Upper lobe of left lung (tissue), 6 donors: ENCODE measurements at regions not wholly inside any gene's neighbourhood (a gene's known extent, or its start where the extent isn't known, plus 50 kb on each side); places are given as distances from the start of the nearest gene placed in this dataset.
"Not testable (repeated sequence)": the region's sequence is repeated elsewhere in the genome, so short reads cannot be mapped to it uniquely, and the experiment has no call there.

ENCODE experiments used
- ATAC-seq, 2 donors: fragments of 200-7000 bp; cut with Tn5 transposase; one replicate each; pipeline ENCODE4 v1.9.1; 2022; ENCODE audit warnings: mild to moderate bottlenecking in 2 of 2, moderate library complexity in 2 of 2; ENCODE audit not compliant: low FRiP score in 2 of 2
- DNase-seq, 2 donors: peaks; one replicate each; pipeline ENCODE4 v3.0.0-alpha.2; 2019 to 2020
- H3K27ac ChIP-seq, 4 donors: fragments of 200-600 bp; sonication (generic); one replicate each; pipeline ENCODE4 v1.5.1; 2016 to 2019
- H3K27me3 ChIP-seq, 4 donors: fragments of 200-600 bp; sonication (generic); one replicate each; pipeline ENCODE4 v1.5.1; 2017 to 2019
- H3K36me3 ChIP-seq, 4 donors: fragments of 200-600 bp; sonication (generic); one replicate each; pipeline ENCODE4 v1.5.1; 2016 to 2019
- H3K4me1 ChIP-seq, 4 donors: fragments of 200-600 bp; sonication (generic); one replicate each; pipeline ENCODE4 v1.5.1; 2018 to 2019
- H3K4me3 ChIP-seq, 4 donors: fragments of 200-600 bp; sonication (generic); one replicate each; pipeline ENCODE4 v1.5.1; 2017 to 2019; ENCODE audit warnings: mild to moderate bottlenecking in 2 of 4, moderate library complexity in 1 of 4
- H3K9me3 ChIP-seq, 4 donors: fragments of 200-600 bp; sonication (generic); one replicate each; pipeline ENCODE4 v1.5.1; 2018 to 2019
- EP300 ChIP-seq, 4 donors: sonication (generic); formaldehyde crosslinking; IDR thresholded peaks; one replicate each; pipeline ENCODE4 v1.5.1; 2017; ENCODE audit warnings: antibody characterized with exemption in 4 of 4, control low read depth in 2 of 4
- POLR2A ChIP-seq, 4 donors: fragments of 450-650 bp; IDR thresholded peaks; one replicate each; pipeline ENCODE4 v1.5.1; 2016 to 2017; ENCODE audit warnings: antibody characterized with exemption in 4 of 4, mild to moderate bottlenecking in 2 of 4
- POLR2AphosphoS5 ChIP-seq, 2 donors: sonication (generic); formaldehyde crosslinking; IDR thresholded peaks; one replicate each; pipeline ENCODE4 v1.5.1; 2017; ENCODE audit warnings: antibody characterized with exemption in 2 of 2
- WGBS, 2 donors: methylation state at CpG; one replicate each; pipeline ENCODE4 v1.1.5; 2017 to 2018; 5-methylcytosine and 5-hydroxymethylcytosine counted together
- TF ChIP-seq, protein P1 (sequence below), 6 experiments: fragments of 450-650 bp in 4 of 6; fragments of 200-600 bp in 2 of 6; sonication (generic) in 2 of 6; IDR thresholded peaks; one replicate each; pipeline ENCODE4 v1.5.1; 2016 to 2019; ENCODE audit warnings: antibody characterized with exemption in 6 of 6
- donor health status: DM: no; HTN: no; CAD: no; lungs with moderate emphysema.
- donor health status: DM: no; HTN: yes; CAD: no; lungs with severe emphysema.

DNA sequence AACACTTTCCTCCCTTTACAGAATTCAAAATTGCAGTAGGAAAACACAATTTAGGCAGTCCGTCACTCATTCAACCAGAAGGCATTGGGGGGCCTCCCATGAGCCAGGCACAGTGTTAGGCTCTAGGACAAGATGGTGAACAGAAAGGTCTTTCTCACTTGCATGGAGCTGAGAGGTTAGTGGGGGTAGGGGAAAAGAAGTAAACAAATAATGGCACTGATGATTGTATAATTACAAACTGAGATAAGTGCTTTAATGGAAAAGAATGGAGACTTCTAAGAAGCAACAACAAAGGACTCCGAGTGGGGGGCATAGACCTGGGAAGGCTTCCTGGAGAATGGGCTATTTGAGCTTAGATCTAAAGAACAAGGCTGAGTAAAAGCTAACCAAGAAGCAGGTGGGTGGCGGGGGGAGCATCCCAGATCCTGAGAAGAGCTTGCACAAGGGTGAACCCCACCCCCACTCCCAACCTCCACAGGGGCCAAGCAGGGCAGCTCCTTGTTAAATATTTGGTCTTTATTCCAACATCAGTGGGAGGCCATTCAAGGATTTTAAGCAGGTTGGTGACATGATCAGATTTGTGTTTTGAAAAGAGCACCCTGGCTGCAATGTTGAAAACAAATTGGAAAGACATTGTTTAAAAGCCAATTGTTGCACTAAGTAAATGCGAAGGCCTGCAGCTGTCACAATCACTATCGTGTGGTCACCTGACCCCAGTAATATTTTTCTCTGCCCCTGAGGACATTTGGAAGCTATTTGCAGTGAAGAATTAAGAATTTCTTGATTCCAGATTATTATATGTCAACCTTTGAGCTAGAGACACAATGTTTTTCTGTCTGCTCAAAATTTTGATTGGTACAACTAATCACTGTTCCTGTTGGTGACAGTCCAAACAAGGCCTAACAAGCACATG is 73.9 kb upstream of the EFNA5 start:
- H3K9me3 ChIP-seq = no peaks in the 10 kb centered on the region
- no peaks in the 10 kb centered on the region for H3K27me3 ChIP-seq
- DNase-seq = no peak
- ATAC-seq = no peak
- WGBS, 2 donors = 80 to 81% methylated on average over 5 of the region's 5 CpGs
- H3K4me3 ChIP-seq = no peak overlapping the region
- H3K27ac ChIP-seq = no peak overlapping the region
- H3K36me3 ChIP-seq = no peaks in the 10 kb centered on the region
- H3K4me1 ChIP-seq = no peaks in the 10 kb centered on the region
- TF ChIP-seq POLR2A (IDR thresholded peaks at IDR 0.05) (no peak), EP300 (IDR thresholded peaks at IDR 0.05) (no peak), POLR2AphosphoS5 (IDR thresholded peaks at IDR 0.05) (no peak)
- TF ChIP-seq, protein P1, sequence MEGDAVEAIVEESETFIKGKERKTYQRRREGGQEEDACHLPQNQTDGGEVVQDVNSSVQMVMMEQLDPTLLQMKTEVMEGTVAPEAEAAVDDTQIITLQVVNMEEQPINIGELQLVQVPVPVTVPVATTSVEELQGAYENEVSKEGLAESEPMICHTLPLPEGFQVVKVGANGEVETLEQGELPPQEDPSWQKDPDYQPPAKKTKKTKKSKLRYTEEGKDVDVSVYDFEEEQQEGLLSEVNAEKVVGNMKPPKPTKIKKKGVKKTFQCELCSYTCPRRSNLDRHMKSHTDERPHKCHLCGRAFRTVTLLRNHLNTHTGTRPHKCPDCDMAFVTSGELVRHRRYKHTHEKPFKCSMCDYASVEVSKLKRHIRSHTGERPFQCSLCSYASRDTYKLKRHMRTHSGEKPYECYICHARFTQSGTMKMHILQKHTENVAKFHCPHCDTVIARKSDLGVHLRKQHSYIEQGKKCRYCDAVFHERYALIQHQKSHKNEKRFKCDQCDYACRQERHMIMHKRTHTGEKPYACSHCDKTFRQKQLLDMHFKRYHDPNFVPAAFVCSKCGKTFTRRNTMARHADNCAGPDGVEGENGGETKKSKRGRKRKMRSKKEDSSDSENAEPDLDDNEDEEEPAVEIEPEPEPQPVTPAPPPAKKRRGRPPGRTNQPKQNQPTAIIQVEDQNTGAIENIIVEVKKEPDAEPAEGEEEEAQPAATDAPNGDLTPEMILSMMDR (IDR thresholded peaks at IDR 0.05) = no peak

DNA sequence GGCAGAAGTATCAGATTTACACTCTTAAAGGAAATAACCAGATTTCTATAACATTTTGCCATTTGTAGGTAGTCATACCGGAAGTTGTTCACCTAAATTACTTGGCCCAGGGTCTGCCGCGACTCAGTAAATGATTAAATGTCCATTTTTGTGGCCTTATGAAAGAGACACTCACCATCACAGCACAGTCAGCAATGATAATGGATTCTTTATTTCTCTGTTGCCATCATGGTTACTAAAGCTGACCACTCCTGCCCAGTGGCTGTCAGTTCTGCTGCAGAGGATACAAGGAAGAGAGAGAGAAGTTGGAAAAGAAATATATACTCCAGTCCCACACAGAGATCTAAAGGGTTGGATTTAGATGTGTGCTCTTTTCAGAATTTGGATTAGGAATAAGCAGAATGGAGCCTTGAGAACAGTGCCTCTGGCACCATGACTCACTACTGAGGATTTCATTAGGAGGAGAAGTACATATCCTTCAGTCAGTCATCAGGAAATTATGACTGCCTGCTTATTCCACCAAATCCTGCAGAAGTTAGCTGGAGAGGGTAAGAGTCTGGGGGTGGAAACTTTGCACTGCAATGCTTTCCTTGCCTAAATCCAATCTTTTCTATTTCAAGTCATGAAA is 72.8 kb upstream of the EFNA5 start:
- DNase-seq (no peak), ATAC-seq (no peak)
- H3K9me3 ChIP-seq = no peaks in the 10 kb centered on the region
- TF ChIP-seq, protein P1 (IDR thresholded peaks at IDR 0.05) = no peak
- no peak overlapping the region for H3K4me3 ChIP-seq
- H3K27me3 ChIP-seq = no peaks in the 10 kb centered on the region
- H3K4me1 ChIP-seq = no peaks in the 10 kb centered on the region
- no peak overlapping the region for H3K27ac ChIP-seq
- 64 to 80% methylated on average over 3 of the region's 3 CpGs for WGBS, 2 donors
- H3K36me3 ChIP-seq = no peaks in the 10 kb centered on the region

DNA sequence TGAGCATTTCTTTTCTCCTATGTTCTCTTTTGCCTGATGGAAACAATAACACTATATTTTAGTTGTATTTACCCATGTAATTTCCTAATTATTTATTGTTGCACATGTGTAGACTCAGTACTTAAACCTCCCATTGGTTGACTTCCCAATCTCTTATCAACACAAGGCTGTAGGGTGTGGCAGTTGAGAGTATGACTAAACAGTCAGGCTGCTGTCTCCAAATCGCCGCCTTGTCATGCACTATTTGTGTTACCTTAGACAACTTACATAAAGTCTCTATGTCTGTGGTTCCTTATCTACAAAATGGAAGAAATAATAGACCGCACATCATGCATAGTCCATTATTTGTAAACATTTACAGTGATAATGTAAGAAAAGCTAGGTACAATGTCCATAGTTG is 68.9 kb upstream of the EFNA5 start:
- no peaks in the 10 kb centered on the region for H3K36me3 ChIP-seq
- DNase-seq = no peak
- H3K27ac ChIP-seq = no peak overlapping the region
- H3K9me3 ChIP-seq = no peaks in the 10 kb centered on the region
- TF ChIP-seq, protein P1 (IDR thresholded peaks at IDR 0.05) = no peak
- TF ChIP-seq POLR2A (IDR thresholded peaks at IDR 0.05) (no peak), POLR2AphosphoS5 (IDR thresholded peaks at IDR 0.05) (no peak), EP300 (IDR thresholded peaks at IDR 0.05) (no peak)
- 79 to 84% methylated on average over 3 of the region's 3 CpGs for WGBS, 2 donors
- H3K4me1 ChIP-seq = no peaks in the 10 kb centered on the region
- ATAC-seq = no peak
- no peak overlapping the region for H3K4me3 ChIP-seq
- H3K27me3 ChIP-seq = no peaks in the 10 kb centered on the region

DNA sequence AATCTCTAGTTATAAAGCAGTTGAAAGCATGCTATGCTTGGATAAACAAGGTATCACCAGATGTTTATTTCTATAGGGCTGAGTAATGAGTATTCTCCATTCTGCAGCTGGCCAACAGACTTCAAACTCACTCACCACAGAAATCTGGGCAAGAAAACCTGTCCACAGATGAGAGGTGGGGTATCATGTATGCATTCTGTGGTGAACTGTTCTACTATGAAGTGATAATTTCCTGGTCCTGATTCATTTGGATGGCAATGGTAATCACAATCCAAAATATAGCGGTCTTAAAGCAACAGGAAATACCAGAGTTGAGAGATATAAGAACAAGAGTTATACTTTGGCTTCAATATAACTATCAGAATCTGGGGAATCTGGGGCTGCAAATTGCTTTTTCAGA is 65.9 kb upstream of the EFNA5 start:
- TF ChIP-seq POLR2AphosphoS5 (IDR thresholded peaks at IDR 0.05) (no peak), POLR2A (IDR thresholded peaks at IDR 0.05) (no peak), EP300 (IDR thresholded peaks at IDR 0.05) (no peak)
- TF ChIP-seq, protein P1 (IDR thresholded peaks at IDR 0.05) = no peak
- Histone ChIP-seq H3K4me1 (no peaks in the 10 kb centered on the region), H3K36me3 (no peaks in the 10 kb centered on the region), H3K9me3 (no peaks in the 10 kb centered on the region), H3K27ac (no peak overlapping the region), H3K27me3 (no peaks in the 10 kb centered on the region), H3K4me3 (no peak overlapping the region)
- WGBS, 2 donors = 71 to 76% methylated on average over 1 of the region's 1 CpG
- DNase-seq (no peak), ATAC-seq (no peak)

DNA sequence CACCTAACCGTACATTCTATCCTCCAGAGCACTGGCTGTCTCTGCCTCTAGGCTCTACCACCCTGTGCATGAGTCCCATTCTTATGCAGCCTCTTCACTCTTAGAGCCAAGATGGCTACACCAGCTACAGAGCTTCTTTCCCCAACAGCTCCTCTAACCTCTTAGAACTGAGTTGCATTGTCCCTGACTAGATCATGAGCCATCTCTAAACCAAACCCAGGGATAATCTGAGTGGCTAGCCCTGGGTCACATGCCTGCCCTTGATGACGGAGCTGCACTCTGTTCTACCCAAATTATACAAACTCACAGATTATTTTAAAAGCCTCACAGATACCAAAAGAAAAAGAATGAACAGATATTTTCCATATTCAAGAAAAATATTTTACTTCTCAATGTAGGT is 65.4 kb upstream of the EFNA5 start:
- not testable (repeated sequence) for H3K27me3 ChIP-seq, H3K36me3 ChIP-seq, H3K9me3 ChIP-seq, DNase-seq, H3K27ac ChIP-seq, H3K4me3 ChIP-seq, ATAC-seq, H3K4me1 ChIP-seq
- WGBS, 2 donors = 84 to 93% methylated on average over 2 of the region's 2 CpGs
